HG03095 (cell line): ENCODE measurements at regions not wholly inside any gene's neighbourhood (a gene's known extent, or its start where the extent isn't known, plus 50 kb on each side); places are given as distances from the start of the nearest gene placed in this dataset.

Experiments
- ATAC-seq: cut with Tn5 transposase; IDR thresholded peaks from one replicate; pipeline ENCODE4 v1.9.1; 2021; ENCODE audit warnings: moderate library complexity; ENCODE audit not compliant: unreplicated experiment

GRCh38 chr12:97267594-97268202 lies 194.9 kb upstream of the RMST start:
- no peak for ATAC-seq

- ATAC-seq, result no peak
Measured at GRCh38 chr12:97272471-97272870, 190.1 kb upstream of the RMST start.

- no peak for ATAC-seq
Measured at GRCh38 chr12:97274386-97274785, 188.2 kb upstream of the RMST start.

GRCh38 chr12:97275256-97275655 lies 187.3 kb upstream of the RMST start:
- no peak for ATAC-seq

GRCh38 chr12:97275728-97276590 lies 186.6 kb upstream of the RMST start:
- ATAC-seq, result no peak

GRCh38 chr12:97276661-97277429 lies 185.8 kb upstream of the RMST start:
- no peak for ATAC-seq

GRCh38 chr12:97283297-97283696 lies 179.3 kb upstream of the RMST start:
- ATAC-seq, result no peak

- ATAC-seq, result no peak
Measured at GRCh38 chr12:97288531-97288930, 174.1 kb upstream of the RMST start.

- no peak for ATAC-seq
Measured at GRCh38 chr12:97292588-97292987, 170.0 kb upstream of the RMST start.

- ATAC-seq, result no peak
Measured at GRCh38 chr12:97293541-97293940, 169.1 kb upstream of the RMST start.

- no peak for ATAC-seq
Measured at GRCh38 chr12:97299847-97300246, 162.8 kb upstream of the RMST start.

- ATAC-seq, result no peak
Measured at GRCh38 chr12:97300431-97300830, 162.2 kb upstream of the RMST start.

GRCh38 chr12:97300891-97301290 lies 161.7 kb upstream of the RMST start:
- no peak for ATAC-seq

GRCh38 chr12:97301576-97301975 lies 161.0 kb upstream of the RMST start:
- ATAC-seq, result no peak

GRCh38 chr12:97305651-97306050 lies 157.0 kb upstream of the RMST start:
- ATAC-seq, result no peak

- ATAC-seq, result peak; percentile 99
Measured at GRCh38 chr12:97306147-97306546, 156.5 kb upstream of the RMST start.

GRCh38 chr12:97308576-97309198 lies 153.9 kb upstream of the RMST start:
- ATAC-seq, result no peak

GRCh38 chr12:97309921-97310320 lies 152.7 kb upstream of the RMST start:
- ATAC-seq, result no peak

GRCh38 chr12:97312570-97313135 lies 150.0 kb upstream of the RMST start:
- ATAC-seq, result no peak

- no peak for ATAC-seq
Measured at GRCh38 chr12:97313471-97314190, 149.0 kb upstream of the RMST start.
